ENCODE measurements at regions not wholly inside any gene's neighbourhood (a gene's known extent, or its start where the extent isn't known, plus 50 kb on each side); places are given as distances from the start of the nearest gene placed in this dataset.

GRCh38 chr3:5540532-5540931, 353.0 kb downstream of the EDEM1 start:
- H3K36me3 ChIP-seq, result no peaks in the 10 kb centered on the region
- H3K4me1 ChIP-seq, result no peaks in the 10 kb centered on the region
- no peak for TF ChIP-seq POLR2AphosphoS5 (IDR thresholded peaks at IDR 0.05)
- no peak for TF ChIP-seq EP300 (IDR thresholded peaks at IDR 0.05)
- TF ChIP-seq CTCF (IDR thresholded peaks at IDR 0.05), result no peak
- TF ChIP-seq POLR2A (IDR thresholded peaks at IDR 0.05), result no peak
- H3K4me3 ChIP-seq, result no peak overlapping the region
- H3K9me3 ChIP-seq, result peaks cover 0 to 24% (median 7%) of the 10 kb centered on the region in 4 donors
- DNase-seq, result no peak
- 89 to 95% (median 93%) methylated on average over 13 of the region's 13 CpGs for WGBS, 5 donors
- intact Hi-C loops (cut with DNase I; ENCODE audit: low total_unique reads), result no loop called here
- no peaks in the 10 kb centered on the region for H3K27me3 ChIP-seq
- no peak overlapping the region for H3K27ac ChIP-seq

GRCh38 chr3:5542472-5542871, 355.0 kb downstream of the EDEM1 start:
- 76 to 80% (median 79%) methylated on average over 2 of the region's 2 CpGs for WGBS, 5 donors
- H3K4me3 ChIP-seq, result no peak overlapping the region
- TF ChIP-seq EP300 (IDR thresholded peaks at IDR 0.05), result no peak
- no peak for TF ChIP-seq POLR2AphosphoS5 (IDR thresholded peaks at IDR 0.05)
- no peak for TF ChIP-seq CTCF (IDR thresholded peaks at IDR 0.05)
- TF ChIP-seq POLR2A (IDR thresholded peaks at IDR 0.05), result no peak
- no peaks in the 10 kb centered on the region for H3K36me3 ChIP-seq
- H3K9me3 ChIP-seq, result peaks cover 0 to 33% (median 19%) of the 10 kb centered on the region in 4 donors
- no peaks in the 10 kb centered on the region for H3K4me1 ChIP-seq
- DNase-seq, result no peak
- intact Hi-C loops (cut with DNase I; ENCODE audit: low total_unique reads), result no loop called here
- no peak overlapping the region for H3K27ac ChIP-seq
- no peaks in the 10 kb centered on the region for H3K27me3 ChIP-seq

- Histone ChIP-seq H3K4me3 (no peak overlapping the region), H3K36me3 (no peaks in the 10 kb centered on the region), H3K27me3 (no peaks in the 10 kb centered on the region), H3K9me3 (peaks cover 0 to 33% (median 20%) of the 10 kb centered on the region in 4 donors), H3K4me1 (no peaks in the 10 kb centered on the region), H3K27ac (no peak overlapping the region)
- DNase-seq, result no peak
- intact Hi-C loops (cut with DNase I; ENCODE audit: low total_unique reads), result no loop called here
- TF ChIP-seq EP300 (IDR thresholded peaks at IDR 0.05) (no peak), CTCF (IDR thresholded peaks at IDR 0.05) (no peak), POLR2A (IDR thresholded peaks at IDR 0.05) (no peak), POLR2AphosphoS5 (IDR thresholded peaks at IDR 0.05) (no peak)
- 32 to 97% (median 88%) methylated on average over 1 of the region's 1 CpG for WGBS, 5 donors
Measured at GRCh38 chr3:5543047-5543446, 355.5 kb downstream of the EDEM1 start.

DNA sequence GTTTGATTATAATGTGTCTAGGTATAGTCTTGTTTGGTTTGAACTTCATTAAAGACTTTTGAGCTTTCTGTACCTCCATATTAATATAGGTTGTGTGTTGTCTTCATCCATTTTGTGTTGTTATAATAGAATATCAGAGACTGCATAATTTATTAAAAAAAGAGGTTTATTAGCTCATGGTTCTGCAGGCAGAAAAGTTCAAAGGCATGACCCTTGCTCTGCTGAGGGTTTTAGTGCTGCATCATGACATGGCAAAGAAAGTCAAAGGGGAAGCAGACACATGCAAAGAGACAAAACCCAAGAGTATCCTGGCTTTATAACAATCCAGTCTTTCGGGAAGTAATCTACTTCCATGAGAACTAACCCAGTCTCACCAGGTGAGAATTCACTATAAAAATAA, 358.2 kb downstream of the EDEM1 start:
- Histone ChIP-seq H3K36me3 (no peaks in the 10 kb centered on the region), H3K27ac (no peak overlapping the region), H3K27me3 (no peaks in the 10 kb centered on the region), H3K4me3 (no peak overlapping the region), H3K4me1 (no peaks in the 10 kb centered on the region), H3K9me3 (peaks cover 0 to 33% (median 20%) of the 10 kb centered on the region in 4 donors)
- intact Hi-C loops (cut with DNase I; ENCODE audit: low total_unique reads), result no loop called here
- no peak for DNase-seq
- 80 to 93% (median 88%) methylated on average over 1 of the region's 1 CpG for whole genome bisulfite sequencing, 5 donors
- TF ChIP-seq POLR2AphosphoS5 (IDR thresholded peaks at IDR 0.05), result no peak
- no peak for TF ChIP-seq EP300 (IDR thresholded peaks at IDR 0.05)
- no peak for TF ChIP-seq POLR2A (IDR thresholded peaks at IDR 0.05)
- TF ChIP-seq CTCF (IDR thresholded peaks at IDR 0.05), result no peak

All from stomach (tissue), 8 donors.